Forelimb muscle (tissue), 1 donor: ENCODE measurements at regions not wholly inside any gene's neighbourhood (a gene's known extent, or its start where the extent isn't known, plus 50 kb on each side); places are given as distances from the start of the nearest gene placed in this dataset.

Experiments
- DNase-seq: peaks from one replicate; pipeline ENCODE4 v3.0.0-alpha.2; 2013; ENCODE audit warnings: low read depth

- DNase-seq, result no peak
Observed at GRCh38 chr5:58069846-58070245, 390.0 kb downstream of the PLK2 start.

DNA sequence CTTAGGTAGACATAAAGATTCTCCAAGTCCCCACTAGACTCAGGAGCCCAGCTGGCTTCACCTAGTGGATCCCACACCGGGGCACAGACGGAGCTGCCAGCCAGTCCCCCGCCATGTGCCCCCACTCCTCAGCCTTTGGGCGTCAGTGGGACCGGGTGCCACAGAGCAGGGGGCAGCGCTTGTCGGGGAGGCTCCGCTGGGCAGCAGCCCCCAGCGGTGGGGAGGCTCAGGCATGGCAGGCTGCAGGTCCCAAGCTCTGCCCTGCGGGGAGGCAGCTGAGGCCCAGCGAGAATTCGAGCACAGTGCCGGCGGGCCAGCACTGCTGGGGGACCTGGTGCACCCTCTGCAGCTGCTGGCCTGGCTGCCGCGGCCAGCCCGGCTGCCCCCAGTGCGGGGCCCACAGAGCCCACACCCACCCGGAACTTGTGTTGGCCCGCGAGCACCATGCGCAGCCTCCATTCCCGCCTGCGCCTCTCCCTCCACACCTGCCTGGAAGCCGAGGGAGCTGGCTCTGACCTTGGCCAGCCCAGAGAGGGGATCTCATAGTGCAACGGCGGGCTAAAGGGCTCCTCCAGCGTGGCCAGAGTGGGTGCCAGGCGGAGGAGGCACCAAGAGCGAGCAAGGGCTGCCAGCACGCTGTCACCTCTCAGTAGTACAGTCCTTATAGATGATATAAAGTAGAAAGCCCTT is 390.7 kb downstream of the PLK2 start:
- DNase-seq, result no peak

GRCh38 chr5:58066557-58066956 is 393.3 kb downstream of the PLK2 start:
- DNase-seq, result no peak

- no peak for DNase-seq
Observed at GRCh38 chr5:58066076-58066475, 393.8 kb downstream of the PLK2 start.

DNA sequence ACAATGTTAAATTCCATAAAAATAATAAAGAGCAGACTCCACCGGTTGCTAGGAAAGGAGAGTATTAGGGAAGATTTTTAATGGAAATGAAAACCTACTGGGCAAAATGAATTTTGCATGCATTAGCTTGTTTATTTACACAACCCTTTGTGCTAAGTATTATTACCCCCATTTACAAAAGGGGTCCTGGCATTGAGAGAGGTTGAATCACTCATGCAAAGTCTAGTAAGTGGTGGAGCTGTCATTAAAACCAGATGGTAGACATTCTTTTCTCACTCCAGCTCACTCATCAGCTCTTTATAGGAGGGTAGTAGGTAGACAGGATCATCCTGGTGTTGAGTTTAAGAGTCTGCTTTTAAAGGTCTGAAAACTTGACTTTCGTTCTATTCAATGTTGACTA is 395.1 kb downstream of the PLK2 start:
- DNase-seq, result no peak

DNA sequence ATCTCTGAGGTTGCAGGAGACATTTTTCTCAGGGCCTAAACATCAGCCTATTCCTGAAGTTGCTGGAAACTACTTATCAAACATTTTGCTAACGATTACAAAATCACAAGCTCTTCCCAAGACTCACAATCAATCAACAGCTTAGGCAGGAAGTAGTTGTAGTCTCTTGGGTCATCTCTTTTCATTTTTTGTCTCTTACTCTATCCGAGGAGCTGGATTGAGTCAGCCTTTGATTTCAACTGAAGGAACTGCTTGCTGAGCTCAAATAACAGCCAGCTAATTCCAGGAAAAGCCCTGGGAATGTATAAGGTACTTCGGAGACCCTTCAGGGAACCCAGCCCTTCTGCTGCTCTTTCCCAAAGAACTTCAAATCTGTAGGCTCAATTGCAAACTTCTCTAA is 398.9 kb downstream of the PLK2 start:
- no peak for DNase-seq

DNA sequence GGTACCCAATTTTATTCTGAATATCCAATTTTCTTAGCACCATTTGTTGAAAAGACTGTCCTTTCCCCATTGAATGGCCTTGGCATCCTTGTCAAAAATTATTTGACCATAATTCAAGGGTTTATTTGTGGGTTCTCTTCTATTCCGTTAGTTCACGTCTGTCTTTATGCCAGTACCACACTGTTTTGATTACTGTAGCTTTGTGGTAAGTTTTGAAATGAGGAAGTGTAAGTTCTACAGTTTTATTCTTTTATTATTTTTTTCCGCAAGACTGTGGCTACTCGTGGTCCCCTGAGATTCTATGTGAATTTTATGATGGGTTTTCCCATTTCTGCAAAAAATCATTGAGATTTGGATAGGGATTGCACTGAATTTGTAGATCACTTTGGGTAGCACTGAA is 402.6 kb downstream of the PLK2 start:
- no peak for DNase-seq

DNA sequence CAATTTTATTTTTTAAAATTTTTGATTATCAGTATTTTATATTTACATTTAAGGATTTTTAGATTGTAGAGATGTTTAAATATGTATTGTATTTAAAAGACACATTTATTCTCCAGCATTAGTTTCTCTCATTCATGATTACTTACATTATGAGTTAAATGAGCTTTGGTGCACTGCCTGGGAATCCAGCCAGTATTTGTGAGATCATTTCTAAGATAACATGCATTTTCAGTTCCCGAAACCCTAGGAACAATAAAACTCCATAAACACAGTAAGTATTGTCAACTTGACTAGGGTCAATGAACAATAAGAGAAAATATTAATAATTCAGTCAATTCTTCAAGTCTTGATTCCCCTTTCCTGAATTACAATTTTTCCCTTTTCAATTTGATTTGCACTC is 403.3 kb downstream of the PLK2 start:
- DNase-seq, result no peak

DNA sequence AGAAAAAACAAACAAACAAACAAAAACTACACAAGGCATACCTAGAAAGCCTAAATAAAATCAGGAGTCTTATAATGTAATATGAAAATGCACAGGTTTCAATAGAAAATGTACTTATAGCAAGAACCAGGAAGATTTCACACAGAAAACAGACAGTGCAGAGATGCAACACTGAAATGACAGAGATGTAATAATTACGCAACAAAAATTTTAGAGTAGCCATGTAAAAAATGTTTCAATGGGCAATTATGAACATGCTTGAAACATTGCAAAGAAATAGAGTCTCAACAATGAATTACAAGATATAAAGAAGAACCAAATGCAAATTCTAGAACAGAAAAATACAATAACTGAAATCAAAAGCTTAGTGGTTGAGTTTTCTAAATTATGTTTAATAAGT is 405.9 kb downstream of the PLK2 start:
- DNase-seq, result no peak

- no peak for DNase-seq
Observed at GRCh38 chr5:58048954-58049353, 410.9 kb downstream of the PLK2 start.

DNA sequence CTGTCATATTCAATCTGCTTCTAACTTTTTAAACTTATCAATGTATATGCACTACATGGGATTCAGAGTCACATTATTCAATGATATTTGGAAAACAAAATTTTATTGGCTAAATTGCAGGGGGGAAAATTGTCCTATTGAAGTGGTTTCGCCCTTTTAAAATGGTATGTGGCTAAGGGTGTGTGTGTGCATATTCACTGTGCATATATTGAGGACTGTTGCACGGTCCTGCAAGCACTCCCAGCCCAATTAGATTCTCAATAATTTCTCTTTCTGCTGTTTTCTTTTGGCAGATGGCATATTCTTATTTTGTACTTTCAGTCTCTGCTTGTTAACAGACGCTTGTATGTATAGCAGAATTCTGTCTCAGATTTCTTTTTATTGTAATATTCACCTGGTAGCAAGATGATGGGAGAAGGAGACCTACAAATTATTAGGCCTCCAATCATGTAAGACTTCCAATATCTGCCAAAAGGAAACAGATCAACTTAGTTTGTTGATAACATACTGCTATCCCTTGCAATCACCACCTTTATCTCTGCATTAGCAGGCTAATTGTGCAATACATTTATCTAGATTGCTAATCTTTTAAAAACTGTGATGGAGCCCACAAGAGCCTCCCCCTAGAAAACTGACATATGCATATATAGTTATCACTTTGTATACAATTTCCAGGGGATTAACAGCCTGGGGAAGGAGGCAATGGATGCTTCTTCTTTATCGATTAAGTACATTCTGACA is 411.5 kb downstream of the PLK2 start:
- DNase-seq, result no peak

DNA sequence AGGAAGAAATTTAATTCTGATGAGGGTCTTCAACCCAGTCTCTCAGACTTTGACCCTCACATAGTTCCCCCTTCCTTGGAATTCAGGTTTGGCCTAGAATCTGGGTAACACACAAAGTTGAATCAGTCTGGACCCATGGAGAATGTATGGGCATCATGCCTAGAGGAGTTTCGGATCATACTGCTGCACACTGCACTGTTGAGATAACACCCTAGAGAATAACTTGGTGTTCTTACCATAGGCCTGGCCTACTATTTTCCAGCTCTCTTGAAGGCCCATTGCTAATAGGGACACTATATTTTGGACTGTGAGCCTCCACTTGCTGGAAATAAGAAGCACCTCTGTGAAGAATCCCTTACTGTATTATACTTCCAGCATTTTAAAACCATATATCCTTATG is 413.5 kb downstream of the PLK2 start:
- no peak for DNase-seq

- DNase-seq, result no peak
Observed at GRCh38 chr5:58044166-58044565, 415.7 kb downstream of the PLK2 start.

DNA sequence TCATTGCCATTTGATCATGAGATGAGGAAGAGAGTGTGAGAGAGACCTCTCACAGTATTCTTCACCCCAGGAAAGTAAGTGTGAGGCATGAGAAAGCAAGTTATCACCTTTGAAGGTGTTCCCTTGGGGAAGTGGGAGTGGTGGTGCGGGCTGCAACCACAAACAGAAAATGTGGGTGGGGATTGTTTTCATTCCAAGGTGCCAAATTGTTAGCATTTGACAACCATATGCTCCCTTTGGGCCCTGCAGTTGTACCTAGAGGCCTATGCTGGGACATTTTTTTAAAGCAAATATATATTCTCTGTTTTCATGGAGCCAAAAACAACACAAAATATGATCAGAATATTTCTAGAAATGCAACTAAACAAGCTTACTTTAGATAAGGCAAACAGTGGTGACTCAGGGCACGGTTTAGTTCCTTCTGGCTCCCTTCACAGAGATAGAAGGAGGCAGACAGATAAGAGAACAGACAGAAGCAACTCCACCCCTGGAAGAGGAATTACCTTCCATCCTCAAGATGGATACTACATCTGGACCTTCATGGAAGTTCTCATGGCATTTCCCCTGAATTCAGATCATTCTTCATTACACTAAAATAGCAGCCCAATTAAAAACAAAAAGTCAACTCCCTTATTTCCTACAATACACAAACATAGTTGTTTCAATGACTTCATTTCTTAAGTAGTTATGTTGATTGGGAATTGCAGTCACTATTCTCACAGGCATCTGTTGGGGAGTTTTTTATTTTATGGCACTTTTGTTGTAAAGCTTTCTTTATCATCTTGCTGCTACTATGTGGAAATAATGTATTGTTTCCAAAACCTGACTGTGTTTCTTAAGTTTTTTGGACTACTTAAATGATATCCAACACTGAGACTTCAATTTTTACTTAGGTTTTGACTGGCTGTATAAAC is 416.6 kb downstream of the PLK2 start:
- no peak for DNase-seq

GRCh38 chr5:58041884-58042283 is 418.0 kb downstream of the PLK2 start:
- DNase-seq, result no peak

DNA sequence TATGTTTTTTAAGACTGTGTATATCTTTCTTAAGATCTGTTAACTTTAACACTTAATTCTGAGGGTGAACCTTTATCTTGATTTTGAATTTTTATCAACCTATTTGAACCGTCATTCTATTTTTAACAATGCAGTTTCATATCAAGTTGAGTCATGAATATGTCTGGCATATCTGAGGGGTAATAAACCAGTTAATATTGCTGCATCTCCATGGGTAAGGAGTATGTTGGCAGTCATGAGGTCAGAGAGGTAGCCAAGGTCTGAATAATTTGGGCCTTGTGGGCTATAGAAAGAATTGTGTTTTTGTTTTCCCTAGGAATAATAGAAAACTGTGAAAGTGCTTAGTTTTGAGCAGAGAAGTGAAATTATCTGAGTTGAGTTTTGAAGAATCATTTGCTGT is 419.0 kb downstream of the PLK2 start:
- no peak for DNase-seq

- no peak for DNase-seq
Observed at GRCh38 chr5:58040044-58040443, 419.8 kb downstream of the PLK2 start.

- DNase-seq, result no peak
Observed at GRCh38 chr5:58037899-58038298, 422.0 kb downstream of the PLK2 start.

- DNase-seq, result no peak
Observed at GRCh38 chr5:58025809-58026208, 434.1 kb downstream of the PLK2 start.

GRCh38 chr5:58024151-58024550 is 435.7 kb downstream of the PLK2 start:
- DNase-seq, result no peak

GRCh38 chr5:58022055-58022454 is 437.8 kb downstream of the PLK2 start:
- DNase-seq, result no peak

- DNase-seq, result no peak
Observed at GRCh38 chr5:58021466-58021865, 438.4 kb downstream of the PLK2 start.

- no peak for DNase-seq
Observed at GRCh38 chr5:58019614-58020013, 440.3 kb downstream of the PLK2 start.
